ENCODE measurements at regions not wholly inside any gene's neighbourhood (a gene's known extent, or its start where the extent isn't known, plus 50 kb on each side); places are given as distances from the start of the nearest gene placed in this dataset.

- TF ChIP-seq CTCF (IDR thresholded peaks at IDR 0.05) (no peak), ZFX (IDR thresholded peaks at IDR 0.05; ENCODE audit: borderline replicate concordance) (no peak)
Measured at GRCh38 chr3:26437678-26438077, 184.9 kb upstream of the LRRC3B start.
